Activated naive CD8-positive, alpha-beta T cell treated with anti-CD3 and anti-CD28 coated beads, Interleukin-2, amount 50 U/mL, for 24 hours (primary cell): ENCODE measurements at regions not wholly inside any gene's neighbourhood (a gene's known extent, or its start where the extent isn't known, plus 50 kb on each side); places are given as distances from the start of the nearest gene placed in this dataset.

Experiments used
- ATAC-seq: fragments of 150-1000 bp; cut with Tn5 transposase; one replicate; pipeline ENCODE4 v1.10.0; 2021
- DNase-seq: peaks from one replicate; pipeline ENCODE4 v3.0.0; 2021
- H3K27ac Mint-ChIP-seq: one replicate; pipeline ENCODE4 v1.8.0; 2021; ENCODE audit warnings: mild to moderate bottlenecking, mixed read lengths
- H3K27me3 Mint-ChIP-seq: one replicate; pipeline ENCODE4 v1.8.0; 2021; ENCODE audit warnings: mixed read lengths
- H3K36me3 Mint-ChIP-seq: one replicate; pipeline ENCODE4 v1.8.0; 2021; ENCODE audit warnings: low read depth, mixed read lengths
- H3K4me1 Mint-ChIP-seq: one replicate; pipeline ENCODE4 v1.8.0; 2021; ENCODE audit warnings: mixed read lengths
- H3K4me3 Mint-ChIP-seq: one replicate; pipeline ENCODE4 v1.8.0; 2021; ENCODE audit warnings: mild to moderate bottlenecking, moderate library complexity, mixed read lengths
- H3K9me3 Mint-ChIP-seq: one replicate; pipeline ENCODE4 v1.8.0; 2021; ENCODE audit warnings: mixed read lengths

DNA sequence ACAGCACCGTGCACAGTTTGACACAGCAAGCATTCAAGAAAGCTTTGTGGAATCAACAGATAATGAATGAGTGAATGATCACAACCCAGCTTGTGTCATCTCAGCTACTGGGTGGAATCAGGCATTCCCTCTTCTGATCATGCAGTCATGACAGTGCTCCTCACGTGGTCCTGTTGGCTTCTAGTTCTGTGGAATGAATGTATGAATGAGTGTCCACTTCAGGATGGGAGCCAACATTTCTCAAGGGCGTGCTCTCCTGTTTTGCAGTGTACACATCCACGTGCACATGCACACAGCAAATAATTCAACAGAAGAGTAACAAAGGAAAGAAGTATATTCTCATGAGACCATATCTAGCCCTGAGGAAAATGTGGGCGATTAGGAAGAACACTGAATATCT lies 133.1 kb upstream of the NPVF start:
- H3K4me3 Mint-ChIP-seq: no peak overlapping the region
- no peaks in the 10 kb centered on the region for H3K4me1 Mint-ChIP-seq
- H3K9me3 Mint-ChIP-seq: no peaks in the 10 kb centered on the region
- ATAC-seq (no peak), DNase-seq (no peak)
- no peaks in the 10 kb centered on the region for H3K36me3 Mint-ChIP-seq
- no peak overlapping the region for H3K27ac Mint-ChIP-seq
- H3K27me3 Mint-ChIP-seq: no peaks in the 10 kb centered on the region

DNA sequence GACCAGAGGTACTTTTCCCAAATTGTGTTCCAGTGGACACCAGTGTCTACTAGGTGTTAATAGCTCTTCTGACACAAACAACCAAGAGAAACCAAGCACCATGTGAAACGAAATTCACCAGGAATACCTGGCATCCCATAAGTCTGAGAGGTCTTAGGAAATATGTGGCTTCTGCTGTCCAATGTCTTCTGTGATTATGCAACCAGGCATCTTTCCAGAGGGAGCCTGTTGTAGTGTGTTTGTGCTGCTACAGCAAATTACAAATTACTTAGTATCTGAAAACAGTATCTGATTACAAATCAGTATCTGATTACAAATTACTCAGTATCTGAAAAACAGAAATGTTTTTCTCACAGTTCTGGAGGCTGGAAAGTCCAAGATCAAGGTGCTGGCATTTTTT lies 133.6 kb upstream of the NPVF start:
- ATAC-seq (no peak), DNase-seq (no peak)
- peaks cover under 1% of the 10 kb centered on the region for H3K27me3 Mint-ChIP-seq
- H3K36me3 Mint-ChIP-seq: no peaks in the 10 kb centered on the region
- no peaks in the 10 kb centered on the region for H3K9me3 Mint-ChIP-seq
- H3K27ac Mint-ChIP-seq: no peak overlapping the region
- H3K4me3 Mint-ChIP-seq: no peak overlapping the region
- no peaks in the 10 kb centered on the region for H3K4me1 Mint-ChIP-seq

DNA sequence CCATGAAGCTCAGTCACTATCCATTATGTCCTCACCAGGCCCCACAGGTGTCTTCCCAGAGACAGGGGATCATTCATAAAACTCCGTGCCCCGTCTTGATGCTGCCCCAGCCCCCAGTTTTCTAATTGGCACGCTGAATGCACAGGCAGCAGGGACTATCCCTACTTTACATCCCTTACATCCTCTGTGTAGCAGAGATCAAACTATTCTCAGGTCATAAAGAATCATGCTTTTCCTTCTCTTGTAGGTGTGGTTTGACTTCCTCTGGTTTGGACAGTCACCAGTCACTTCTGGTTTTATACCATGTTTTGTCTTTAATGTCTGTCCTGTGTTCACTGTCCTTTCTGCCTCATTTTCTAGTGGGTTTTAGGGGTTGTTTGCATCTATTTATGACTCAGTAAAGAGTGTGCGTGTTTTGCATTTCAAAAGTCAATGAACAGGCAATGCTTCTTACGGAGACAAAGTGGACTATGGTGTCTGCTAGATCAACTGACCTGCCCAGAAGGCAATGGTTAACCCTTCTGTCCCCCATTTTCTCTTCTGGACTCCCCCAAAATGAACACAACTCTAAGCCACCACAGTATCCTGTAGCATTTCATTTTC lies 140.4 kb upstream of the NPVF start:
- H3K4me3 Mint-ChIP-seq: no peak overlapping the region
- peaks cover 11% of the 10 kb centered on the region for H3K27me3 Mint-ChIP-seq
- no peaks in the 10 kb centered on the region for H3K36me3 Mint-ChIP-seq
- no peak overlapping the region for H3K27ac Mint-ChIP-seq
- ATAC-seq (no peak), DNase-seq (no peak)
- no peaks in the 10 kb centered on the region for H3K4me1 Mint-ChIP-seq
- H3K9me3 Mint-ChIP-seq: peaks cover 19% of the 10 kb centered on the region

- peaks cover 11% of the 10 kb centered on the region for H3K27me3 Mint-ChIP-seq
- no peak for ATAC-seq
Observed at GRCh38 chr7:25369786-25370185, 141.5 kb upstream of the NPVF start.

GRCh38 chr7:25371972-25372371 lies 143.7 kb upstream of the NPVF start:
- Mint-ChIP-seq H3K9me3 (peaks cover 19% of the 10 kb centered on the region), H3K27me3 (peaks cover 9% of the 10 kb centered on the region), H3K36me3 (no peaks in the 10 kb centered on the region), H3K4me1 (no peaks in the 10 kb centered on the region), H3K27ac (no peak overlapping the region), H3K4me3 (no peak overlapping the region)
- DNase-seq: no peak
- ATAC-seq: no peak

More at GRCh38 chr7:25369786-25370185, 141.5 kb upstream of the NPVF start:
- H3K27ac Mint-ChIP-seq: no peak overlapping the region
- no peak overlapping the region for H3K4me3 Mint-ChIP-seq
- H3K4me1 Mint-ChIP-seq: no peaks in the 10 kb centered on the region
- peaks cover 19% of the 10 kb centered on the region for H3K9me3 Mint-ChIP-seq
- H3K36me3 Mint-ChIP-seq: no peaks in the 10 kb centered on the region
- DNase-seq: no peak

- Mint-ChIP-seq H3K27ac (no peak overlapping the region), H3K4me3 (no peak overlapping the region), H3K27me3 (peaks cover 5% of the 10 kb centered on the region), H3K4me1 (no peaks in the 10 kb centered on the region), H3K9me3 (peaks cover 19% of the 10 kb centered on the region), H3K36me3 (no peaks in the 10 kb centered on the region)
- DNase-seq (no peak), ATAC-seq (no peak)
Observed at GRCh38 chr7:25375805-25376600, 147.7 kb upstream of the NPVF start.

DNA sequence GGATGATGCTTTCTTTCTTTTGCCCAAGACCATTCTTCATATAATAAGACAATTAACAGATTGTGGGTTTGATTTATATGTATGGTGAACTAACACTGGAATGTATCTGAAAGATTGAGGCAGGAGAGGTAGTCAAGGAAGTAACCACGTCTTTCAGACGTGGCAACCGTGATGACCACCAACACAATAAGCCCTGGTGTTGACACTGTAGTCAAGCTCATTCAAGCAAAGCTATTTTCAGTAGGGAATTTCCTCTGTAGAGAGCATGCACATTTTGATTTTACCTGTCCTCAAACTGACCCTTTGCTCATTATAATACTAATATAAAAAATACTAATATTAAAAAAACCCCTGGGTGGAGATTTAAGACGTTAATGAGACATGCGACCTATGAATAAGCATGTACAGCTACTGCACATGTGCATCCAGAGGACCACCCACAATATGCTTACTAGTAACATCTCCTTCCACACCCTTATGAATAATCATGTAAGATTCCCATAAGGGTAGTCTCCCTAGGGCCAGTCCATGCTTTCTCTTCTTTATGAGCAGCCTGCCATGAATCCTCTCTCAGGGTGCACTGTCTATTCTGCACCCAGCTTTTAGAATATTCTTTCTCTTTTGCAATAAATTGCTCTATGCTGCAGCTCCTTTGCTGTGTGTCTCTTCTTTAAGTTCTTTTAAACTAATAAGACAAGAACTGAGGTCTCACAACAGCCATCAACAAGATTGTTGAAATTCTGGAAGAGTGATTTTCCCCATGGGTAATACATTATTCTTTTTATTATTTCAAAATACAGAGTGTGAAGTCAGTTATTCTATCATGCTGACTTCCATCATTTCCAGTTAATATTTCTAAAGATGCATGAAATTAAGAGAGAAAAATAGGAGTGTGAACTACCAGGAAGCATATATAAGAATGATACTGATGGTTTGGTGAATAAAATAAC lies 151.3 kb upstream of the NPVF start:
- Mint-ChIP-seq H3K36me3 (no peaks in the 10 kb centered on the region), H3K4me3 (no peak overlapping the region), H3K27ac (no peak overlapping the region), H3K9me3 (no peaks in the 10 kb centered on the region), H3K27me3 (peaks cover 3% of the 10 kb centered on the region), H3K4me1 (no peaks in the 10 kb centered on the region)
- ATAC-seq (no peak), DNase-seq (no peak)

DNA sequence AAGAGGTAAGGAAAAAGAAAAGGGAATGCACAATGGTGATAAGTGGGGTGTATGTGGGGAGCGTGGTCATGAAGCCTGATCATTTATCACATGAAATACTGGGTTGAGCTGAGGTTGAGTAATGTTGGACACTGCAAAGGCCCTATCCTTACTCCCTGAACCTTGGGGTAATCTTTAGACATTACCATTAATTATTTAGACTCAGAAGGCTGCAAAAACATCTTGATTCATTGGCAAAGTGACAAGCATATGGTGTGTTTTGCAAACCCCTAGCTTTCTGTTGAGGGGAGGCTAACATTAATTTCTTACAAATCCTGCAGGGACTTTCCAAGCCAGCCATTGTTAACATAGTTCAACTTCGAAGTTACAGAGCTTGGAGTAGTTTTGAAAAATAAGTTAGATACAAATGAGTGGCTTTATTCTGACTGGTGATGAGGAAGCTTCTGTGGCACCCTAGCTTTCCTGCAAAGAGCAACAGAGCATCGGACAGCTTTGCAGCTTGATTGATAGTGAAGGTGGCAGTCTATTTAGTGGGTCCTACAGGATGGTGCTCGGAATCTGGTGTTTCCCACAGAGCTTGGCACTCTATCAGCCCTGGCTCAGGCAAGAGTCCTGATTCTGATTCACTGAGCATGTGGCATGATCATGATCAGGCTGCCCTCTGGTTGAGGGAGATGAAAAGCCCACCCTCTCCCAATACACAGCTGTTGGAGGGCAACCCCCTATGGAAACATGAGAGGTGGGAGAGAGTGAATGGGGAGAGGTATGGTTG lies 153.7 kb upstream of the NPVF start:
- H3K27ac Mint-ChIP-seq: no peak overlapping the region
- H3K36me3 Mint-ChIP-seq: no peaks in the 10 kb centered on the region
- DNase-seq: no peak
- H3K4me1 Mint-ChIP-seq: no peaks in the 10 kb centered on the region
- ATAC-seq: no peak
- no peak overlapping the region for H3K4me3 Mint-ChIP-seq
- H3K27me3 Mint-ChIP-seq: peaks cover 3% of the 10 kb centered on the region
- no peaks in the 10 kb centered on the region for H3K9me3 Mint-ChIP-seq

- no peaks in the 10 kb centered on the region for H3K4me1 Mint-ChIP-seq
- DNase-seq (no peak), ATAC-seq (no peak)
- no peaks in the 10 kb centered on the region for H3K36me3 Mint-ChIP-seq
- H3K27ac Mint-ChIP-seq: no peak overlapping the region
- H3K9me3 Mint-ChIP-seq: no peaks in the 10 kb centered on the region
- no peak overlapping the region for H3K4me3 Mint-ChIP-seq
- peaks cover 2% of the 10 kb centered on the region for H3K27me3 Mint-ChIP-seq
Observed at GRCh38 chr7:25382869-25383268, 154.6 kb upstream of the NPVF start.

GRCh38 chr7:25383402-25383801 lies 155.1 kb upstream of the NPVF start:
- no peaks in the 10 kb centered on the region for H3K4me1 Mint-ChIP-seq
- no peak overlapping the region for H3K4me3 Mint-ChIP-seq
- H3K27me3 Mint-ChIP-seq: no peaks in the 10 kb centered on the region
- no peak overlapping the region for H3K27ac Mint-ChIP-seq
- no peaks in the 10 kb centered on the region for H3K36me3 Mint-ChIP-seq
- no peak for DNase-seq
- ATAC-seq: no peak
- no peaks in the 10 kb centered on the region for H3K9me3 Mint-ChIP-seq

- H3K4me1 Mint-ChIP-seq: no peaks in the 10 kb centered on the region
Observed at GRCh38 chr7:25384788-25385505, 156.7 kb upstream of the NPVF start.

GRCh38 chr7:25385506-25386136 lies 157.3 kb upstream of the NPVF start:
- DNase-seq (no peak), ATAC-seq (no peak)
- no peaks in the 10 kb centered on the region for H3K27me3 Mint-ChIP-seq
- no peak overlapping the region for H3K27ac Mint-ChIP-seq
- no peaks in the 10 kb centered on the region for H3K4me1 Mint-ChIP-seq
- H3K36me3 Mint-ChIP-seq: no peaks in the 10 kb centered on the region
- H3K4me3 Mint-ChIP-seq: no peak overlapping the region
- no peaks in the 10 kb centered on the region for H3K9me3 Mint-ChIP-seq

More at GRCh38 chr7:25384788-25385505, 156.7 kb upstream of the NPVF start:
- no peak overlapping the region for H3K27ac Mint-ChIP-seq
- no peaks in the 10 kb centered on the region for H3K36me3 Mint-ChIP-seq
- DNase-seq: no peak
- H3K4me3 Mint-ChIP-seq: no peak overlapping the region
- no peaks in the 10 kb centered on the region for H3K27me3 Mint-ChIP-seq
- no peak for ATAC-seq
- no peaks in the 10 kb centered on the region for H3K9me3 Mint-ChIP-seq

GRCh38 chr7:25386311-25386744 lies 158.0 kb upstream of the NPVF start:
- no peak for ATAC-seq
- H3K4me3 Mint-ChIP-seq: no peak overlapping the region
- no peaks in the 10 kb centered on the region for H3K4me1 Mint-ChIP-seq
- no peaks in the 10 kb centered on the region for H3K36me3 Mint-ChIP-seq
- no peaks in the 10 kb centered on the region for H3K27me3 Mint-ChIP-seq
- no peak overlapping the region for H3K27ac Mint-ChIP-seq
- no peaks in the 10 kb centered on the region for H3K9me3 Mint-ChIP-seq
- no peak for DNase-seq
